ENCODE measurements at regions not wholly inside any gene's neighbourhood (a gene's known extent, or its start where the extent isn't known, plus 50 kb on each side); places are given as distances from the start of the nearest gene placed in this dataset.
"Not testable (repeated sequence)": the region's sequence is repeated elsewhere in the genome, so short reads cannot be mapped to it uniquely, and the experiment has no call there.

DNA sequence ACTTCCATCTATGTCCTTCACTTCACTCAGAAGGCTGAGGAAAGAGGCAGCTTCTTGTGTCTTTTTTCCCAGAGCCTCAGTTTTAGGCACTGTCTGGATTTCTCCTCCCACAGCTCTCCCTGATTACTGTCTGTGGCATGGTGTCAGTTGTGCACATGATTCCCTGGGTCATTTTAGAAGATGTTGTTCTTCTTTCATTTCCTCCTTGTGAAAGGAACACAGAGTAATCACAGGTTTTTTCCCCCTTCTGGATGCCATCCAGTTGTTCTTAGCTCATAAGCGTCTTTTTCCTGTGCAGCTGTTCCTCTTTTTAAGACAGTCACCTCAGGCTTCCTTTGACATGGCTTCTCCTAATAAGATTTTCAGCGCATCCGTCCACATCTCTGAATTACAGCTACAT, 212.2 kb downstream of the FAM181B start:
- Mint-ChIP-seq H3K27ac (no peak overlapping the region), H3K4me1 (peaks cover 15% of the 10 kb centered on the region), H3K36me3 (no peaks in the 10 kb centered on the region), H3K9me3 (peaks cover 8% of the 10 kb centered on the region), H3K27me3 (ENCODE audit: insufficient read depth, low read depth) (no peaks in the 10 kb centered on the region), H3K4me3 (no peak overlapping the region)
- Histone ChIP-seq H3K4me1 (no peaks in the 10 kb centered on the region), H3K4me3 (no peak overlapping the region), H3K27ac (no peak overlapping the region), H3K9me3 (ENCODE audit: low read depth) (no peaks in the 10 kb centered on the region), H3K9ac (no peak overlapping the region), H3K4me2 (no peak overlapping the region), H3F3A (ENCODE audit: low read depth) (no peaks in the 10 kb centered on the region), H3K36me3 (no peaks in the 10 kb centered on the region), H3K79me2 (ENCODE audit: low read depth) (no peaks in the 10 kb centered on the region), H3K27me3 (no peaks in the 10 kb centered on the region), H4K20me1 (ENCODE audit: low read depth) (no peaks in the 10 kb centered on the region), H2AFZ (replicated peaks) (no peak overlapping the region)
- no peak for DNase-seq (ENCODE audit: low spot score)
- no peak for TF ChIP-seq EZH2phosphoT487 (IDR thresholded peaks at IDR 0.05)
- TF ChIP-seq, protein P1, sequence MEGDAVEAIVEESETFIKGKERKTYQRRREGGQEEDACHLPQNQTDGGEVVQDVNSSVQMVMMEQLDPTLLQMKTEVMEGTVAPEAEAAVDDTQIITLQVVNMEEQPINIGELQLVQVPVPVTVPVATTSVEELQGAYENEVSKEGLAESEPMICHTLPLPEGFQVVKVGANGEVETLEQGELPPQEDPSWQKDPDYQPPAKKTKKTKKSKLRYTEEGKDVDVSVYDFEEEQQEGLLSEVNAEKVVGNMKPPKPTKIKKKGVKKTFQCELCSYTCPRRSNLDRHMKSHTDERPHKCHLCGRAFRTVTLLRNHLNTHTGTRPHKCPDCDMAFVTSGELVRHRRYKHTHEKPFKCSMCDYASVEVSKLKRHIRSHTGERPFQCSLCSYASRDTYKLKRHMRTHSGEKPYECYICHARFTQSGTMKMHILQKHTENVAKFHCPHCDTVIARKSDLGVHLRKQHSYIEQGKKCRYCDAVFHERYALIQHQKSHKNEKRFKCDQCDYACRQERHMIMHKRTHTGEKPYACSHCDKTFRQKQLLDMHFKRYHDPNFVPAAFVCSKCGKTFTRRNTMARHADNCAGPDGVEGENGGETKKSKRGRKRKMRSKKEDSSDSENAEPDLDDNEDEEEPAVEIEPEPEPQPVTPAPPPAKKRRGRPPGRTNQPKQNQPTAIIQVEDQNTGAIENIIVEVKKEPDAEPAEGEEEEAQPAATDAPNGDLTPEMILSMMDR (IDR thresholded peaks at IDR 0.05), result no peak
- no peak for TF ChIP-seq EZH2 (IDR thresholded peaks at IDR 0.05)

DNA sequence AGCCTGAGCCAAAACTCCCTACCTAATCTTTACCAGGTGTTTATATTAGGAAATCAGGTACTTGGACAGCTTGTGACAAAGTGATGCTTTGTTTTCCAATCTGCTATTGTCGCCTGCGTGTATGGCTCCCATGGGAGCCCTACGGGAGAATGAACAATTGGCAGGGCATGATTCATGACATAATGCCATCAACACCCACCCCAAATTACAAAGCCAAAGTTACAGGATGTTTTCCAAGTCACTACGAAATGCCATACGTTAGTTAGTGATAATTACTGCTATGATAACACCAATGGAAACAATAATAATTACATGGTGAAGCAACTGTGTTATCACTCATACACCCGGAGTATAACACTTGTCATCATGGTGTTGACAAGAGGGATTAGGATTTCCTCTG, 226.4 kb downstream of the FAM181B start:
- H3K27ac Mint-ChIP-seq, result no peak overlapping the region
- H3K4me2 ChIP-seq, result no peak overlapping the region
- no peak overlapping the region for H3K4me3 ChIP-seq

DNA sequence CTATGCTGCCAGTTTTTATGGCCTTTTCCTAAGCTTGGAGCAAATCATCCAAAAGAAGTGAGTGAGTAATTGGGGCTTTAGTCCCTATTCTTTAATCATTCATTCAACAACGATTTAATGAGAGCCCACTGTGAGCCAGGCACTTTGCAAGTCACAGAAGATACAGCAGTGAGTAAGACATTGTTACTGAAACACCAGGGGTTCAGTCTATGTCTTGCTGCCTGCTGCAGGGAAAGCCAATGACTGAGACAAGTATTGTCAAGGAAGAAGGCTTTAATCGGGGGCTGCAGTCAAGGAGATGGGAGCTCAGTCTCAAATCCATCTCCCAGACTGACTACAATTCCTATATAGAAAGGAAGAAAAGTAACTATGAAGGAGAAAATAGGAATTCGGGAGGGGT, 228.3 kb downstream of the FAM181B start:
- Histone ChIP-seq H3K79me2 (ENCODE audit: low read depth) (no peaks in the 10 kb centered on the region), H3K4me3 (no peak overlapping the region), H3K27ac (no peak overlapping the region), H4K20me1 (ENCODE audit: low read depth) (no peaks in the 10 kb centered on the region), H3K4me1 (peaks cover 3% of the 10 kb centered on the region), H2AFZ (replicated peaks) (no peak overlapping the region), H3K36me3 (no peaks in the 10 kb centered on the region), H3K4me2 (no peak overlapping the region), H3F3A (ENCODE audit: low read depth) (peaks cover 4% of the 10 kb centered on the region), H3K9me3 (ENCODE audit: low read depth) (no peaks in the 10 kb centered on the region), H3K9ac (no peak overlapping the region), H3K27me3 (no peaks in the 10 kb centered on the region)
- Mint-ChIP-seq H3K4me1 (no peaks in the 10 kb centered on the region), H3K4me3 (no peak overlapping the region), H3K27ac (no peak overlapping the region), H3K36me3 (no peaks in the 10 kb centered on the region), H3K9me3 (peaks cover 4% of the 10 kb centered on the region), H3K27me3 (ENCODE audit: insufficient read depth, low read depth) (peaks cover 4% of the 10 kb centered on the region)
- TF ChIP-seq EZH2phosphoT487 (IDR thresholded peaks at IDR 0.05), result no peak
- TF ChIP-seq, protein P1 (IDR thresholded peaks at IDR 0.05), result no peak
- DNase-seq (ENCODE audit: low spot score), result peak; percentile 63

More for the DNA sequence above, 226.4 kb downstream of the FAM181B start:
- H4K20me1 ChIP-seq (ENCODE audit: low read depth), result no peaks in the 10 kb centered on the region
- peaks cover 4% of the 10 kb centered on the region for H3K9me3 Mint-ChIP-seq
- peaks cover 4% of the 10 kb centered on the region for H3F3A ChIP-seq (ENCODE audit: low read depth)
- H3K4me1 Mint-ChIP-seq, result no peaks in the 10 kb centered on the region
- H3K36me3 ChIP-seq, result no peaks in the 10 kb centered on the region
- H3K9me3 ChIP-seq (ENCODE audit: low read depth), result no peaks in the 10 kb centered on the region
- no peak overlapping the region for H3K27ac ChIP-seq
- H3K27me3 ChIP-seq, result no peaks in the 10 kb centered on the region
- H3K9ac ChIP-seq, result no peak overlapping the region
- no peaks in the 10 kb centered on the region for H3K27me3 Mint-ChIP-seq (ENCODE audit: insufficient read depth, low read depth)
- no peak overlapping the region for H2AFZ ChIP-seq (replicated peaks)
- no peaks in the 10 kb centered on the region for H3K36me3 Mint-ChIP-seq
- no peaks in the 10 kb centered on the region for H3K79me2 ChIP-seq (ENCODE audit: low read depth)
- H3K4me3 Mint-ChIP-seq, result no peak overlapping the region
- H3K4me1 ChIP-seq, result peaks cover 3% of the 10 kb centered on the region
- no peak for DNase-seq (ENCODE audit: low spot score)
- TF ChIP-seq EZH2phosphoT487 (IDR thresholded peaks at IDR 0.05) (no peak), EZH2 (IDR thresholded peaks at IDR 0.05) (no peak)
- TF ChIP-seq, protein P1 (IDR thresholded peaks at IDR 0.05), result no peak

DNA sequence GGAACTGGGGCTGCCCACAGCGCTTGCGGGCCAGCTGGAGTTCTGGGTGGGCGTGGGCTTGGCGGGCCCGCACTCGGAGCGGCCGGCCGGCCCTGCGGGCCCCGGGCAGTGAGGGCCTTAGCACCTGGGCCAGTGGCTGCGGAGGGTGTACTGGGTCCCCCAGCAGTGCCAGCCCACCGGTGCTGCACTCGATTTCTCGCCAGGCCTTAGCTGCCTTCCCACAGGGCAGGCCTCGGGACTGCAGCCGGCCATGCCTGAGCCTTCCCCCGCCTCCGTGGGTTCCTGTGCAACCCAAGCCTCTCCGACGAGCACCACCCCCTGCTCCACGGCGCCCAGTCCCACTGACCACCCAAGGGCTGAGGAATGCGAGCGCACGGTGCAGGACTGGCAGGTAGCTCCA, 232.5 kb downstream of the FAM181B start:
- not testable (repeated sequence) for H4K20me1 ChIP-seq (ENCODE audit: low read depth); H3K4me1 Mint-ChIP-seq; H3K27ac Mint-ChIP-seq; H3K4me3 Mint-ChIP-seq; H3F3A ChIP-seq (ENCODE audit: low read depth); H3K9me3 ChIP-seq (ENCODE audit: low read depth); H3K27me3 ChIP-seq; DNase-seq (ENCODE audit: low spot score); H2AFZ ChIP-seq (replicated peaks); H3K9ac ChIP-seq; H3K36me3 ChIP-seq; H3K27ac ChIP-seq; H3K79me2 ChIP-seq (ENCODE audit: low read depth); H3K4me1 ChIP-seq; H3K4me3 ChIP-seq; H3K4me2 ChIP-seq; H3K36me3 Mint-ChIP-seq; H3K27me3 Mint-ChIP-seq (ENCODE audit: insufficient read depth, low read depth); H3K9me3 Mint-ChIP-seq

Measured in neural progenitor cell (in vitro differentiated cells).